ENCODE measurements at regions not wholly inside any gene's neighbourhood (a gene's known extent, or its start where the extent isn't known, plus 50 kb on each side); places are given as distances from the start of the nearest gene placed in this dataset.
A peak's percentile ranks its signal among the peaks of the same experiment; 100 is the strongest.
"Not testable (repeated sequence)": the region's sequence is repeated elsewhere in the genome, so short reads cannot be mapped to it uniquely, and the experiment has no call there.

DNA sequence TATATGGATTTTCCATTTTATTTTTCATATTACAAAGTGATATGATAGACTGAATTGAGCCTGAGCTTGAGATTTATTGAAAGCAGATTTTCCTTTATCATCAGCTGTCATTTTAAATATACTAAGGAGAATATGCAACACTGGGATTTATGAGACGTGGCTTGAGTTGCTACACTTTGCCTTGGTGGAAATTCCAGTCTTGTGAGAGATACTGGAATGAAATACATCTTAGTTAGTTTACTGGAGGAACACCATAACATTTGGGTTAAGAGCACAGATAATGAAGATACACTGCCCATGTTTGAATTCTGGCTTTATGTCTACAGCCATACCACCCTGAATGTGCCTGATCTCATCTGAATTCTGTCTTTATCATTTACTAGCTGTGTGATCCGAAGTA, 86.5 kb upstream of the IFNGR1 start:
- DNase-seq, result peak; percentile 65

DNA sequence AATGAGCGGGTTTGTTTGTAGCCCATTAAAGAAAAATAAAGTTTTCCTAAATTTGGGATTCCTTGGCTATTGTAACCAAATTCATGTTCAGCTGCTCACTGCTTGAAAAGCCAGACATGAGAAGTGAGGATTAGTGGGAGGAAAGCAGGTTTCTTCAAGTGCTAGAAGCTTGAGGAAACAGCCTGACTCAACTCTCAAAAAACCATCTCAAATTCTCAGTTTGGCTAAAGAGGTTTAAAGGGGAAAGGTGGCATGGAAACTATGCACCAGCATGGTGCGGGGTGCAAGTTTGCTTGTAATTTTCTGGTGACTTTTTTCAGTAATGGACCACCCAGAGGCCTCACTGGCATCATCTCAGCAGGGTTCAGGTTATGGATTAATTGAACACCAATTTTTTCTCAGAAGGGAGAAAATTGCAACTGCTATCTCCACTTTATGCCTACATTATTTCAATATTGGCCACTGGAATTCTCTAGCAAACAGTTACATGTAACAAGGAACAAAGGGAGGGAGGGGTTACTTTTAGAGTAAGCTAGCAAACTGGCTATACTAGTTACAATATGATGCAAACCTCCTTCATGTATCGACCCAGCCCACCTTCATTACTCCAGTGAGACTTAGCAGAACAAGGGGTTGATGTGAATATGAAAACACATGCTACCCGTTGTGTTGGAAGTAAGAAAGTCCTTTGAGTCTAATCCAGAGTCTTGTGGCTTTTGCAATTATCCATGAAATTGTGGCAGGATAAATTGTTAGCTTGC, 85.0 kb upstream of the IFNGR1 start:
- no peak for DNase-seq

DNA sequence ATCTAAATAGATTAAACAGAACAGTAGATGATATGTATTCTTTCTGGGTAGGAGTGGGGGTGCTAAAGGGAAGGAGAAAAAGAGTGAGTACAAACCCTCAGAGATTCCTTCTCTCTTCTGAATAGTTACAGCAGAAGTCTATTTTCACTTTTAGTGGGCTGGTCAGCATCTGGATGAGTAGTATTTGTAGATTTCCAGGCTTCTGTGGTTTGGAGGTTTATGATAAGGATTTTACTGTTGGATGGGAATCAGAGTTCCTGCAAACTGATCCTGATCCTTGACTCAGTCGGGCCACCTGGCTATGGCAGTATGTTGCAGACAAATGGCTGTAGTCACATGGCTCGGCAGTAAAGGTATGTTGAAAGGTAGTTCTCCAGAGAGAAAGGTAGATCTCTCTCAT, 84.3 kb upstream of the IFNGR1 start:
- DNase-seq, result no peak

DNA sequence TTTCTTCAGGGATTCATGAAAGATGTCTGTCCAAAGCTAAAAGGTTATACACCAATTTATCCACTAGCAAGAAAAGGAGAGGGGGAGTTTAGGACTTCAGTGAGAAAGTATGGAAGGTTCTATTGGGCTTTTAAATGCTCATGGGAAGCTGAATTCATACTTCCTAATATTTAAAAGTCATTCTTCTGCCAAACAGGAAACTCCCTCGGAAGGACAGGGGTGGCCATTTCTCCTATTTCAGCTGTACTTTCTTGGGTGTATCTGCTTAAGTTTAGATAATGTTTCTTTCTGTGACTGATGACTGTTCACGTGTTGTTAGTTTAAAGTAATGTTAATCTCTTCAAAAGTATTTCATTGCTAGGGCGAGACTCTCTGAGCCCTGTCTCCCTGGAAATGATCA, 80.5 kb upstream of the IFNGR1 start:
- peak; percentile 48 for DNase-seq

DNA sequence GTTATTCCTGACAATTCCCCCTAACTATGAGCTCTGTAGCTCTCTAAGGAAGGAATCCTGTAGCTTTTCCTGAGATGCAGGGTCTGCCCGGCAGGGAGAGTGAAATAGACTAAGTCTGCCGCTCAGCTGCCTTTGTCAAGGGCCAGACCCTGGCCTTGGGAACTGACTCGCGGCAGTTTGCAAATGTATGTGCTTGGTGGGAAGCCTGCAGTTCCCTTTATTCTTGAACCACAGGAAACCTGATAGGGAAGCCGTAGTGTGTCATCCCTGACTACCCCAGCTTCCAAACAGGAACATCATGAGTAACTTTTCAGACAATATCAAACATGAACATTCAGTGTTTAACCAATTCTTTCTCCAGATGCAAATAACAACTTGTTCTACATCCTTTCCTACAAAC, 78.7 kb upstream of the IFNGR1 start:
- peak; percentile 76 for DNase-seq

DNA sequence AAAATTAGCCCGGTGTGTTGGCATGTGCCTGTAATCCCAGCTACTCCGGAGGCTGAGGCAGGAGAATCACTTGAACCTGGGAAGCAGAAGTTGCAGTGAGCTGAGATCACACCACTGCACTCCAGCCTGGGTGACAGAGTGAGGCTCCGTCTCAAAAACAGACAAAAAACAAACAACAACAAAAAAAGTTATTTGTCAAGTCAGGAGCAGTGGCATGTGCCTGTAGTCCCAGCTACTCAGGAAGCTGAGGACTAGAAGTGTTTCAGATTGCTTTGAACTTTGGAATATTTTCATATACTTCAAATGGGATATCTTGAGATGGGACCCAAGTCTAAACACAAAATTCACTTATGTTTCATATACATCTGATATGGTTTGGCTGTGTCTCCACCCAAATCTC, 73.1 kb upstream of the IFNGR1 start:
- not testable (repeated sequence) for DNase-seq

DNA sequence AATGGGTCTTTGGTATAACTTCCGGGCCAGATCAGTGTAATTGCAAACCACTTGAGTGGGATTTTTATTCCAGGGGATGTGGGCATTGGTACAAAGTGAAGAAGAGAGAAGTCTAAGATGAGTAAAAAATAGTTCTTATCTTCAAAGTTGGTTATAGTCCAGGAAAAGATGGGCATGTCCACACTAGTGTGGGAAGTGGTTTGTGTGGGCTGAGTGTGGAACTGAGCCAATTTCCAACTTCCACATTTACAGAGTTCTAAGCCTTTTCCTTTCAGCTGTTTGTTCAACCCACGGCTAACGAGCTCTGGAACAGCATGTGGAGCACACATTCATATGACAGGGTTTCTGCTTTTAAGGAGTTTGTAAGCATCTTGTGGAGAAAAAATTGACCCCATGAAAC, 72.3 kb upstream of the IFNGR1 start:
- DNase-seq, result peak; percentile 96

DNA sequence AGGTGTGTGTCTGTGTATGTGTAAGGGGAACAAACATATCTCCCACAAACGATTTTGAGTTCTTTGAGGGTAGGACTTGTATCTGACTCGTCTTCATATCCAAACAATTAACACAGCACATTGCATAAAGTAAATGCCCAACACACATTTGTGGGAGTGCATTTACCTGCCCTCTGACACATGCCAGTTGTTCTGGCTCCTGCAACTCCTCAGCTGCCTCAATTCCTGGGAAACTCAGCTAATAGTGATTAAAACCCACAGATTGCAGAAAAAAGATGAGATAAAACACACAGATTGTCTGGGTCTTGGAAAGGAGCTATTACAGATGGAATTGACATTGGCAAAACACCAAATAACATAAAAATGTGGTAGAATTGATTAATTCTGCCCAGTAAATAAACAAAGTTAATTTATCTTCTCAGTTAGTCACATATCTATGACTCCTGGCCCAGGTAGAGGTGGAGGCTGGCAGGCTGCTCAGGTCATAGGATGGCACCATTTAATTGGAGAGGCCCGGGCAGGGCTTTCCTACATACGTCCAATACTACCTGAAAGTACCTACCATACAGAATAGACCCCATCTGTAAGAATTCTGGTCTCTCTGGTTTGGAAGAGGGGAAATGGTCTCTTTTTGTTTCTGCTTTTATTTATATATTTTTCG, 71.5 kb upstream of the IFNGR1 start:
- no peak for DNase-seq

DNA sequence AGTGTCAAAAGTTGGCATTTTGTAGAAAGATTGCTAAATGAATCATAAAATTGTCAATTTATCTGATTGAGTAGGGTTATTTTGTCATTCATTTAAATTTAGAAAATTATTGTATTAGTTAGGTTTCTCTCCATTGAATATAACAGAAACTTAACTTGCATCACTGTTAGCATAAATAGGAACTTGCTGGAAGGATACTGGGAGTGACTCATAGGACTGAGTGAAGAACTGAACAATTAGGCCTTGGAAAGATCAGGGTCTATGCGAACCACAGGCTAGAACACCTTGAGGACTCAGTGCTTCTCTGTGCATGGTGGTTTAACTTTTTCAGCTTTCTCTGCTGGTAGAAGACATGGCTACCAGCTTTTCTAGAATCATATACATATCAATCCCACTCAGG, 67.7 kb upstream of the IFNGR1 start:
- peak; percentile 82 for DNase-seq

DNA sequence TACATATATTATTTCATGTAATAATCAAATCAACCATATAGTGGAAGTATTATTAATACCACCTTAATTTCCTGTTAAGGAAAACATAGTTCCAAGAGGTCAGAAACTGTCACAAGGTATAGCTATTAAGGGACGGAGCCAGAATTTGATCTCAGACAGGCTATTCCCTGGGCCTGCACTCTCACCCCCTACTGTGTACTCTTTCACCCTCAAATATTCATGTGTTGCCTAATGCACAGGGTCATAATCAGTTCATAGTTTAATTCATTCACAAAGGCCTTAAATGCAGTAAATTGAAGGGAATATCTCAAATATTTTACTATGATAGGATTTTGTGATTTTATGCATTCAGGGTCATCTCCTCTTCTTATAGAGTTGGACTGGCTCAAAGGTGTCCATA, 67.2 kb upstream of the IFNGR1 start:
- no peak for DNase-seq

DNA sequence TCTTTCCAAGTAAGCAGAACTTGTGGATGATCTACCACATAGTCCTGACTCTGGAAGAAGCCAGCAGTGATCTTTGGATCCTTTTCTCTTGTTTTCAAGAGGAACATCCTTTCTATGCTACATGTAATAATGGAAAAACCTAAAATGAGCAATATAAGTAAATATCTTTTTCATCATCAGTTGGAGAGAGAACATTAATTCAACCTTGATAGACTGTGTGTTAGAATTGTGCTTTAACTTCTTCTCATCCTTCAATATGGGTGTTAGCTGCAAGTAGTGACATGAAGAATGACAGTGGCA, 65.6 kb upstream of the IFNGR1 start:
- peak; percentile 47 for DNase-seq

DNA sequence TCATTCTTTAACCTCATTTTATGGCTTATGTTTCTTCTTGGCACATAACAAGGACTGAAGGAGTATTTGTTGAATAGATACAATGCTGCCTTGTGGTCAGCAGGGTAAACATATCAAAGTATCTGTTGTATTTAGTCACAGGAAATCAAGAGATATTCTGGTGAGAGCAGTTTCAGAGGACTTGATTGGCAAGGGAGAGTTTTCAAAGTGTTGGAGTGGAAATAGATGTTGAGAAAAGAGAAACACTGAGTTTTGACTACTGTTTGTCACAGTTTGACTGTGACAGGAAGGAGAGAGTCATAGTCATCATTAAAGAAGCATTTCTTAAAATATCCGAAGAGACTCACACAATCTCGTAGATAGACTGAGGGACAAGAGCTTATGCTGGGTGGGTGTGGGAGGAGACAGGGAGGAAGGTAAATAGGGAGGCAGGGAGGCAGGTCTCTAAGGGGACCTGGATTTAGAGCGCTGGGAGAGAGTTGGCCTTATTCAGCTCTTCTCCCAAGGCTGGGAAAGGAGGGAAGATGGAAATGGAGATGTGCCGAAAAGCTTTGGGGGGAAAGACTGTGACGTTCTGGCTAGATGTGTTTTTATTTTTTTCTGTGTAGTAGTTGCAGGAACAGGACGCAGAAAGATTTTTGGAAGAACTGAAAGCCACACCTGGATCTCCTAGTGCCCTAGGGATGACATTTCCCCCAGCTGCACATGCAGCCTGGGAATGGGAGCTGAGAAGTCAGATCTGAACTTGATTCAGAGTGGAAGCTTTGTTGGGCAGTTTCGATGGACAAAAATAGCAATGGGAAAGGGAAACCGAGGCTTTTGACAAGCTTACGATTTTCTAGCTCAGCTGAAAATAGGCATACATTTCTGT, 65.0 kb upstream of the IFNGR1 start:
- DNase-seq, result peak; percentile 22

DNA sequence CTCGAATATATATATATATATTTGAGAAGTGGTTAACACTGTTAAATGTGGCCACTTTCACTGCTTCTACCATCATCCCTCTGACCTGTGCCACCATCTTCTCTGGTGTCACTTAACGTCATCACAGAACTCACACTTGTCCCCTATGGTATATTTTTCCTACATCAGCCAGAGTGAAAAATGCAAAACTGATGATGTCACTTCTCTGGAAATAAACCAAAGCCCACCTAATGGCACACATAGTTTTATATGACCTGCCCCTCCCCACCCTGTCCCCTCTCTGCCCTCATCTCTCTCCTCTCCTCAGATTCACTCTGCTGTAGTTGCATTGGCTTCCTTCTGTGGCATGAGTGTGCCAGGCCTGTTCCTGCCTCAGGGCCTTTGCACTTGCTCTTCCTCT, 63.9 kb upstream of the IFNGR1 start:
- no peak for DNase-seq

DNA sequence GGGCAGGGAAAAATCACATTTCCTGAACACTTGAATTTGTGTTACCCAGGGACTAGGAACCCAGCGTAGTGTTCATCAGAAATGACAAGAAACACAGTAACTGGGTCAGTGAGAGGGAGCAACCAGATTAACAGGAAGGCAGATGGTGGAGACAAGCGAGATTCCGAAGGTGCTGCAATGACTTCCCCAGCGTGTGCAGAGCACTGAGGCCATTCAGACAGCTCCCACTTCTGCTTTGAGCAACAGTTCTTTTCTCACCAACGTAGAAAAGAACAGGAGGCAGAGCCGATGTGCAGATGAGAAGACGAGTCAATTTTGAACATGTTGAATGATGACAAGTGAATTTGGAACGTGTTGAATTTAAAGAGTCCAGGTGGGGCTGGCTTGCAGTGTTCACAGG, 63.1 kb upstream of the IFNGR1 start:
- peak; percentile 77 for DNase-seq

DNA sequence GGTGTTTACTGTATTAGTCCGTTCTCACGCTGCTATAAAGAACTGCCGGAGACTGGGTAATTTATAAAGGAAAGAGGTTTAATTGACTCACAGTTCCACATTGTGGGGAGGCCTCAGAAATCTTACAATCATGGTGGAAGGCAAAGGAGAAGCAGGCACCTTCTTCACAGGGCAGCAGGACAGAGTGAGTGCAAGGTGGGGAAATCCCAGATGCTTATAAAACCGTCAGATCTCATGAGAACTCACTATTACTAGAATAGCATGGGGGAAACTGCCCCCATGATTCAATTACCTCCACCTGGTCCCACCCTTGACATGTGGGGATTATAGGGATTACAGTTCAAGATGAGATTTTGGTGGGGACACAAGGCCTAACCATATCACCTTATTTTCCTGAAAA, 60.1 kb upstream of the IFNGR1 start:
- not testable (repeated sequence) for DNase-seq

DNA sequence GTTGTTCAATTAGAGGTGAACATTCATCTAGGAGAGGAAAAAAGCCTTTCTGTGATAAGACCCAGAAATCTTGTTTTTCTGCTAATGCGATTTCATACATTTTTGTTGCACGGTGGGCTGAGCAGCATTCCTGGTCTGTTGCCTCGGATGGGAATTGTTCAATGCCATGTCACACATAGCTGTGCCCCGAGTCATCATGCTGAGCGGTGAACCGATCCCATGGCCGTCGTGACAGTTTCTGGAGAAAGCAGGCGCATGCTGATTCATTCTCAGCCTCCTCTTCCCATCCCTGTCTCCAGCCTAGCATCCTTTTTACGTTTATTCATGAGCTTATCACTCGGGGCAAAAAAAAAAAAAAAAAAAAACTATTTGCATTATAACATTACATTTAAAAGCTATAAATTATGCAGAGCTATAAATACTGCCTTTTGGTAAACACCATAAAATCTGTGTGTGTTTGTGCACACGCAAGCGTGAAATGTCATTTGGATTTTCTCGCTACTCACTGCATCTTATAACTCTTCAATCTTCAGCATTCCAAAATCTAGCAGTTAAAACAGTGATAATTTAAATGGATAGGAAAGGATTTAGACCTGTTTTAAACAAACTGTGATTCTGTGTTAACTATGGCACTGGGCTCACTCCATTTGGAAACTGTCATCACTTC, 58.9 kb upstream of the IFNGR1 start:
- no peak for DNase-seq

DNA sequence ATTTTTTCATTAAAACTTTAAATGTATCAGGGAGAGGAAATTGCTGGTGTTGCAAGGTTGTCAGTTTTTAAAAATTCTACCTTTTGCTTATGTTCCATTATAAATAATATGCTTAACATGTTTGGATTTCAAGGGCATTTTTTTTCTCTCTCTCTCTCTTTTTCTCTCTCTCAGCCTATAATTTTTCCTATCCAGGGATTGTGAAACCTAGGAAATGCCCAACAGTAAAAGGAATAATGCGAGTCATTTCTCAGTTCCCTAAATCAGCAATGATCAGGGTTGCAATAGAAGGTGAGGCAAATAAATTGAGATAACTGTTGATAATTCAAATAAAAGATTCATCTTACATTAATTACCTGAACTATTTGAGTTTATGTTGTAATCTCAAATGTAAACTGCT, 53.2 kb upstream of the IFNGR1 start:
- peak; percentile 84 for DNase-seq

DNA sequence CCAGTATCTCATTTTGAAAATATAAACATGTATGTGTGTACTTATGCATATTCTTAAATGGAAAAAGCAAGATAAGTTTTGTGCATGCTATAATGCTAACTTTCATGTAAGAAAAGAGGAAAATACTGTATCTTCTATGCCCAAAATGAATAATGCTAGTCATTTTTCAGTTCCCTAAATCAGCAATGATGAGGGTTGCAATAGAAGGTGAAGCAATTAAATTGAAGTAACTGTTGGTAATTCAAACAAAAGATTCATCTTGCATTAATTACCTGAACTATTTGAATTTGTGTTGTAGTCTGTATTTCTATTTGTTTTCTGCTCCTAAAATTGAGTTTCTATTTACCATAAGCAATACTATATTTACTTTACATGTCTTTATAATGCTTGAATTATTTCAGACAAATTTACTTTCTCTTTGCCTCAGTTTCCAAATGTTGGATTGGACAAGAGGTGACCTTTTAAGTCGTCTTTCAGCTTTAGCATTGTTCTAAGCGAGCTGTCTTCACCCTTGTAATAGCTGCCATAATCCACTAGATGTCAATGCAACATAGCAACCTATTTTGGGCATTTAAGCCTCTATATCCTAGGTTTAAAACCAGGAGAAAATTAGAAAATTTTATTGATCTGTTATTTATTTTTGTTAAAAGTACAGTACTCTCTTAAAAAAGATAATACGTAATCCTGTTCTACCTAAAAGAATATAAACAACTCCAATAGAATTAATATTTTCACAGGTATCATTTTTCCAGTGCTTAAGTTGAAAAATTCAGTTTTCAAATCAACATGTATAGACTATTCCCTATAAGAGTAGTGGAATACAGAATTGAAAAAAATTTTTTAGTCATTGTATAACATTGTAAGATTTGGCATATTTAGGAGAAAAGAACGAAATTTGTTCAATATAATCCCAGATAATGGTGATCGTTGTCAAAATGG, 52.3 kb upstream of the IFNGR1 start:
- DNase-seq, result peak; percentile 63

DNA sequence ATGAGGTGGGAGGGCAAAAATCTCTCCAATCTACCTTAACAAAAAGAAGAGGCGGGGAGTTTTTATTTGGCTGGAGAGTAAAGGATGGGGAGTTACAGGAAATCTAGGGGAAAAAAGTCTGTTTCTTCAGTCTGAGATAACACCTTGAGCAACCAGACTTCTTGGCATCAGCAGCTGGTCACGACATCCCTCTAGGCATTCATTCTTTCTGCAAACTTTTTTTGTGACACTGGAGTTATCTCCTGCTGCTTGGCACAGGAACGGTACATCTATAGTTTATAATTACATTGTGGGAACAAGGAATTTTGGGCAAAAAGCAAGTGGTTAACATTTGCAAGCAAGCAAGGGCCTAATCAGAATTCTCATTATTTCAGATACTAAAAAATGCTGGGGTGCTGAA, 50.6 kb upstream of the IFNGR1 start:
- DNase-seq, result no peak

DNA sequence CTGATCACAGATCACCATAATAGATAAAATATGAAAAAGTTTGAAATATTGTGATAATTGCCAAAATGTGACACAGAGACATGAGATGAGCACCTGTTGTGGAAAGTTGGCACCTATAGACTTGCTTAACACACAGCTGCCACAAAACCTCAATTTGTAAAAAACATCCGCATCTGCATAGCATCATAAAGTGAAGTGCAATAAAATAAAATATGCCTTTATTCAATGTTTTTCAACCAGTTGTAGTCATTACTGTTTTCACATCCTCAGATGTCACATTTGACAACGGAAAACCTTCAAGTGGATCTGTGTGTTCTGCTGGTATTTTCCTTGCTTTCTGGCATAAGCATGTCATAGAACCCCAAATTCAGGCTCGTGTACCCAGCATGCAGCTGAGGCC, 50.2 kb upstream of the IFNGR1 start:
- DNase-seq, result no peak
